Neuronal stem cell (in vitro differentiated cells): ENCODE measurements at regions not wholly inside any gene's neighbourhood (a gene's known extent, or its start where the extent isn't known, plus 50 kb on each side); places are given as distances from the start of the nearest gene placed in this dataset.

Experiments used
- DNase-seq: peaks from one replicate; pipeline ENCODE4 v3.0.0-alpha.2; 2013; ENCODE audit warnings: low spot score
- H2AFZ ChIP-seq: one replicate; pipeline ENCODE4 v1.6.1; 2013; ENCODE audit warnings: mild to moderate bottlenecking, low read length, inconsistent platforms
- H2AK5ac ChIP-seq: 2 replicates; pipeline ENCODE4 v1.6.1; 2013; ENCODE audit warnings: low read depth, mild to moderate bottlenecking, inconsistent platforms, low read length, moderate library complexity, mixed read lengths
- H2BK120ac ChIP-seq: 2 replicates; pipeline ENCODE4 v1.6.1; 2013; ENCODE audit warnings: low read depth, mild to moderate bottlenecking, inconsistent platforms, low read length, moderate library complexity, mixed read lengths
- H2BK12ac ChIP-seq: one replicate; pipeline ENCODE4 v1.6.1; 2013; ENCODE audit warnings: low read length, inconsistent platforms
- H2BK15ac ChIP-seq: 2 replicates; pipeline ENCODE4 v1.6.1; 2013; ENCODE audit warnings: mild to moderate bottlenecking, low read length, inconsistent platforms, mixed read lengths
- H2BK5ac ChIP-seq: one replicate; pipeline ENCODE4 v1.6.1; 2013; ENCODE audit warnings: inconsistent platforms, mild to moderate bottlenecking, low read length, moderate library complexity
- H3K14ac ChIP-seq: one replicate; pipeline ENCODE4 v1.6.1; 2013; ENCODE audit warnings: low read length, inconsistent platforms
- H3K18ac ChIP-seq: 2 replicates; pipeline ENCODE4 v1.6.1; 2013; ENCODE audit warnings: low read length, inconsistent platforms
- H3K23ac ChIP-seq: 2 replicates; pipeline ENCODE4 v1.6.1; 2013; ENCODE audit warnings: low read depth, mild to moderate bottlenecking, mixed read lengths, low read length, inconsistent platforms; ENCODE audit not compliant: poor library complexity
- H3K27ac ChIP-seq: replicated peaks from 3 replicates; pipeline ENCODE4 v1.5.1; 2013; ENCODE audit warnings: low read length, inconsistent platforms
- H3K27me3 ChIP-seq, 3 experiments: 2 replicates each; pipeline ENCODE4 v1.6.1; 2013; ENCODE audit warnings: low read length in 3 of 3, mild to moderate bottlenecking in 2 of 3, inconsistent platforms in 1 of 3, low read depth in 1 of 3, mixed read lengths in 1 of 3, moderate library complexity in 1 of 3; ENCODE audit not compliant: control insufficient read depth in 3 of 3, insufficient read depth in 3 of 3
- H3K36me3 ChIP-seq, 2 donors: replicated peaks in 1 of 2; 2 replicates each; pipeline ENCODE4 v1.6.1; 2013; ENCODE audit warnings: low read length in 2 of 2; ENCODE audit not compliant: control insufficient read depth in 2 of 2, insufficient read depth in 2 of 2
- H3K4ac ChIP-seq: 2 replicates; pipeline ENCODE4 v1.6.1; 2013; ENCODE audit warnings: inconsistent platforms, mild to moderate bottlenecking, low read length, moderate library complexity
- H3K4me1 ChIP-seq, 2 donors: 1 replicate in 1 of 2; 2 replicates in 1 of 2; pipeline ENCODE4 v1.6.1; 2013; ENCODE audit warnings: low read length in 2 of 2, low read depth in 1 of 2; ENCODE audit not compliant: control insufficient read depth in 2 of 2, insufficient read depth in 1 of 2
- H3K4me2 ChIP-seq: one replicate; pipeline ENCODE4 v1.6.1; 2013; ENCODE audit warnings: mild to moderate bottlenecking, low read length, inconsistent platforms; ENCODE audit not compliant: insufficient read depth, poor library complexity, severe bottlenecking
- H3K4me3 ChIP-seq, 2 donors: 2 replicates each; pipeline ENCODE4 v1.5.1; 2013; ENCODE audit warnings: low read length in 2 of 2, mild to moderate bottlenecking in 2 of 2, inconsistent platforms in 1 of 2, moderate library complexity in 1 of 2
- H3K79me1 ChIP-seq: one replicate; pipeline ENCODE4 v1.6.1; 2013; ENCODE audit warnings: low read depth, mild to moderate bottlenecking, inconsistent platforms, low read length, moderate library complexity
- H3K9ac ChIP-seq: one replicate; pipeline ENCODE4 v1.6.1; 2013; ENCODE audit warnings: mild to moderate bottlenecking, low read depth, low read length, inconsistent platforms; ENCODE audit not compliant: poor library complexity
- H3K9me3 ChIP-seq, 2 donors: replicated peaks in 1 of 2; 2 replicates each; pipeline versions ENCODE3 to v1.6.1; 2013; ENCODE audit warnings: low read length in 2 of 2, mild to moderate bottlenecking in 2 of 2, inconsistent platforms in 1 of 2, low read depth in 1 of 2, mixed read lengths in 1 of 2, moderate library complexity in 1 of 2; ENCODE audit not compliant: control insufficient read depth in 2 of 2, insufficient read depth in 1 of 2
- H4K8ac ChIP-seq: one replicate; pipeline ENCODE4 v1.6.1; 2013; ENCODE audit warnings: low read depth, mild to moderate bottlenecking, inconsistent platforms, low read length, moderate library complexity
- H4K91ac ChIP-seq: one replicate; pipeline ENCODE4 v1.6.1; 2013; ENCODE audit warnings: low read length, low read depth, mild to moderate bottlenecking, inconsistent platforms; ENCODE audit not compliant: poor library complexity
- WGBS, 2 donors: extraction: QIAGEN DNeasy Blood & Tissue Kit; methylation state at CpG; one replicate each; pipeline ENCODE4 v1.1.7; 2013; ENCODE audit warnings: missing lambda C conversion rate in 2 of 2, mixed read lengths in 1 of 2; ENCODE audit not compliant: insufficient read length in 2 of 2, insufficient replicate concordance in 1 of 2; ENCODE audit errors: extremely low coverage in 2 of 2; 5-methylcytosine and 5-hydroxymethylcytosine counted together

- no peak overlapping the region for H3K14ac ChIP-seq
- no peak overlapping the region for H2BK15ac ChIP-seq
- no peaks in the 10 kb centered on the region for H3K9me3 ChIP-seq
- WGBS, 2 donors: no CpG with 5 or more reads among the region's 3 CpGs
- no peak overlapping the region for H3K27ac ChIP-seq
- H3K27me3 ChIP-seq: no peaks in the 10 kb centered on the region
- no peak overlapping the region for H3K18ac ChIP-seq
- H2BK5ac ChIP-seq: no peak overlapping the region
- no peak overlapping the region for H2BK120ac ChIP-seq
- H2BK12ac ChIP-seq: no peak overlapping the region
- H3K36me3 ChIP-seq: no peaks in the 10 kb centered on the region
- no peak overlapping the region for H4K91ac ChIP-seq
- H3K4me1 ChIP-seq: no peaks in the 10 kb centered on the region
- H4K8ac ChIP-seq: no peak overlapping the region
- no peak for DNase-seq
- H3K9ac ChIP-seq: no peak overlapping the region
- H3K4me2 ChIP-seq: no peak overlapping the region
- no peaks in the 10 kb centered on the region for H3K79me1 ChIP-seq
- H3K4ac ChIP-seq: no peak overlapping the region
- no peak overlapping the region for H2AFZ ChIP-seq
- H3K4me3 ChIP-seq: no peak overlapping the region
- H3K23ac ChIP-seq: no peak overlapping the region
- H2AK5ac ChIP-seq: no peak overlapping the region
These were observed 117.5 kb upstream of the HGF start for GRCh38 chr7:81887098-81888090.

GRCh38 chr7:81886211-81886764 lies 116.4 kb upstream of the HGF start:
- no peak overlapping the region for H3K18ac ChIP-seq
- no peak overlapping the region for H4K8ac ChIP-seq
- no peaks in the 10 kb centered on the region for H3K9me3 ChIP-seq
- H3K27me3 ChIP-seq: no peaks in the 10 kb centered on the region
- no peak overlapping the region for H3K27ac ChIP-seq
- H2BK15ac ChIP-seq: no peak overlapping the region
- no peak overlapping the region for H4K91ac ChIP-seq
- H3K23ac ChIP-seq: no peak overlapping the region
- no peak overlapping the region for H3K9ac ChIP-seq
- no CpG with 5 or more reads among the region's 3 CpGs for WGBS, 2 donors
- no peak overlapping the region for H3K4me3 ChIP-seq
- no peaks in the 10 kb centered on the region for H3K4me1 ChIP-seq
- no peak overlapping the region for H2BK12ac ChIP-seq
- H3K4me2 ChIP-seq: no peak overlapping the region
- no peaks in the 10 kb centered on the region for H3K36me3 ChIP-seq
- no peaks in the 10 kb centered on the region for H3K79me1 ChIP-seq
- no peak for DNase-seq
- no peak overlapping the region for H2BK120ac ChIP-seq
- no peak overlapping the region for H3K14ac ChIP-seq
- H2BK5ac ChIP-seq: no peak overlapping the region
- H2AK5ac ChIP-seq: no peak overlapping the region
- no peak overlapping the region for H3K4ac ChIP-seq
- no peak overlapping the region for H2AFZ ChIP-seq

GRCh38 chr7:81884817-81885216 lies 115.0 kb upstream of the HGF start:
- H3K9me3 ChIP-seq: no peaks in the 10 kb centered on the region
- H2AFZ ChIP-seq: no peak overlapping the region
- H3K36me3 ChIP-seq: no peaks in the 10 kb centered on the region
- H3K4ac ChIP-seq: no peak overlapping the region
- no peak overlapping the region for H3K18ac ChIP-seq
- no peak overlapping the region for H2BK120ac ChIP-seq
- H3K4me2 ChIP-seq: no peak overlapping the region
- H3K79me1 ChIP-seq: no peaks in the 10 kb centered on the region
- H3K9ac ChIP-seq: no peak overlapping the region
- no peaks in the 10 kb centered on the region for H3K27me3 ChIP-seq
- H3K4me1 ChIP-seq: no peaks in the 10 kb centered on the region
- no peak overlapping the region for H2BK12ac ChIP-seq
- H3K23ac ChIP-seq: no peak overlapping the region
- no peak overlapping the region for H2AK5ac ChIP-seq
- H2BK5ac ChIP-seq: no peak overlapping the region
- H2BK15ac ChIP-seq: no peak overlapping the region
- no peak overlapping the region for H3K27ac ChIP-seq
- no peak overlapping the region for H3K14ac ChIP-seq
- H4K8ac ChIP-seq: no peak overlapping the region
- H3K4me3 ChIP-seq: no peak overlapping the region
- H4K91ac ChIP-seq: no peak overlapping the region
- DNase-seq: no peak
- WGBS, 2 donors: no CpG with 5 or more reads among the region's 3 CpGs

GRCh38 chr7:81883801-81884393 lies 114.0 kb upstream of the HGF start:
- no peak for DNase-seq
- no peak overlapping the region for H3K23ac ChIP-seq
- WGBS, 2 donors: no CpG with 5 or more reads among the region's 7 CpGs
- no peak overlapping the region for H2BK12ac ChIP-seq
- no peak overlapping the region for H3K14ac ChIP-seq
- H2AK5ac ChIP-seq: no peak overlapping the region
- H3K18ac ChIP-seq: no peak overlapping the region
- no peak overlapping the region for H4K91ac ChIP-seq
- no peak overlapping the region for H2AFZ ChIP-seq
- no peak overlapping the region for H3K4me3 ChIP-seq
- H3K9ac ChIP-seq: no peak overlapping the region
- no peaks in the 10 kb centered on the region for H3K27me3 ChIP-seq
- H3K4me2 ChIP-seq: no peak overlapping the region
- H2BK15ac ChIP-seq: no peak overlapping the region
- H4K8ac ChIP-seq: no peak overlapping the region
- H3K4ac ChIP-seq: no peak overlapping the region
- H3K36me3 ChIP-seq: no peaks in the 10 kb centered on the region
- no peaks in the 10 kb centered on the region for H3K9me3 ChIP-seq
- H3K4me1 ChIP-seq: no peaks in the 10 kb centered on the region
- no peak overlapping the region for H2BK120ac ChIP-seq
- H3K79me1 ChIP-seq: no peaks in the 10 kb centered on the region
- no peak overlapping the region for H3K27ac ChIP-seq
- no peak overlapping the region for H2BK5ac ChIP-seq
